ENCODE measurements at regions not wholly inside any gene's neighbourhood (a gene's known extent, or its start where the extent isn't known, plus 50 kb on each side); places are given as distances from the start of the nearest gene placed in this dataset.
"Not testable (repeated sequence)": the region's sequence is repeated elsewhere in the genome, so short reads cannot be mapped to it uniquely, and the experiment has no call there.

GRCh38 chr9:106104887-106105286 is 410.5 kb downstream of the TMEM38B start:
- DNase-seq (ENCODE audit: low read depth in 2 of 2): no peak

- DNase-seq (ENCODE audit: low read depth in 2 of 2): no peak
These were observed 412.1 kb downstream of the TMEM38B start for GRCh38 chr9:106106396-106106795.

- no peak for DNase-seq (ENCODE audit: low read depth in 2 of 2)
These were observed 413.4 kb downstream of the TMEM38B start for GRCh38 chr9:106107716-106108115.

- DNase-seq (ENCODE audit: low read depth in 2 of 2): not testable (repeated sequence)
These were observed 415.4 kb downstream of the TMEM38B start for GRCh38 chr9:106109706-106110105.

- no peak for DNase-seq (ENCODE audit: low read depth in 2 of 2)
These were observed 416.1 kb downstream of the TMEM38B start for GRCh38 chr9:106110483-106110882.

GRCh38 chr9:106111039-106111730 is 416.8 kb downstream of the TMEM38B start:
- DNase-seq (ENCODE audit: low read depth in 2 of 2): no peak

GRCh38 chr9:106112935-106113334 is 418.6 kb downstream of the TMEM38B start:
- no peak for DNase-seq (ENCODE audit: low read depth in 2 of 2)

GRCh38 chr9:106119176-106119575 is 424.8 kb downstream of the TMEM38B start:
- no peak for DNase-seq (ENCODE audit: low read depth in 2 of 2)

- no peak for DNase-seq (ENCODE audit: low read depth in 2 of 2)
These were observed 425.7 kb downstream of the TMEM38B start for GRCh38 chr9:106120071-106120470.

GRCh38 chr9:106127776-106128175 is 433.4 kb downstream of the TMEM38B start:
- DNase-seq (ENCODE audit: low read depth in 2 of 2): no peak

GRCh38 chr9:106130374-106130773 is 436.0 kb downstream of the TMEM38B start:
- no peak for DNase-seq (ENCODE audit: low read depth in 2 of 2)

- no peak for DNase-seq (ENCODE audit: low read depth in 2 of 2)
These were observed 449.4 kb downstream of the TMEM38B start for GRCh38 chr9:106143781-106144180.

GRCh38 chr9:106146066-106146840 is 451.9 kb downstream of the TMEM38B start:
- no peak for DNase-seq (ENCODE audit: low read depth in 2 of 2)

GRCh38 chr9:106146886-106147285 is 452.5 kb downstream of the TMEM38B start:
- DNase-seq (ENCODE audit: low read depth in 2 of 2): no peak

- no peak for DNase-seq (ENCODE audit: low read depth in 2 of 2)
These were observed 455.6 kb downstream of the TMEM38B start for GRCh38 chr9:106149956-106150355.

- DNase-seq (ENCODE audit: low read depth in 2 of 2): no peak
These were observed 462.1 kb downstream of the TMEM38B start for GRCh38 chr9:106156465-106156864.

- no peak for DNase-seq (ENCODE audit: low read depth in 2 of 2)
These were observed 477.9 kb downstream of the TMEM38B start for GRCh38 chr9:106172265-106172664.

GRCh38 chr9:106174346-106174745 is 480.0 kb downstream of the TMEM38B start:
- no peak for DNase-seq (ENCODE audit: low read depth in 2 of 2)

GRCh38 chr9:106177216-106177615 is 482.9 kb downstream of the TMEM38B start:
- DNase-seq (ENCODE audit: low read depth in 2 of 2): no peak

GRCh38 chr9:106179191-106179590 is 484.9 kb downstream of the TMEM38B start:
- DNase-seq (ENCODE audit: low read depth in 2 of 2): no peak

- DNase-seq (ENCODE audit: low read depth in 2 of 2): not testable (repeated sequence)
These were observed 509.6 kb downstream of the TMEM38B start for GRCh38 chr9:106203815-106204516.

GRCh38 chr9:106207298-106207697 is 513.0 kb downstream of the TMEM38B start:
- DNase-seq (ENCODE audit: low read depth in 2 of 2): no peak

Measured in lung microvascular endothelial cell (primary cell).